ENCODE measurements at regions not wholly inside any gene's neighbourhood (a gene's known extent, or its start where the extent isn't known, plus 50 kb on each side); places are given as distances from the start of the nearest gene placed in this dataset.

DNA sequence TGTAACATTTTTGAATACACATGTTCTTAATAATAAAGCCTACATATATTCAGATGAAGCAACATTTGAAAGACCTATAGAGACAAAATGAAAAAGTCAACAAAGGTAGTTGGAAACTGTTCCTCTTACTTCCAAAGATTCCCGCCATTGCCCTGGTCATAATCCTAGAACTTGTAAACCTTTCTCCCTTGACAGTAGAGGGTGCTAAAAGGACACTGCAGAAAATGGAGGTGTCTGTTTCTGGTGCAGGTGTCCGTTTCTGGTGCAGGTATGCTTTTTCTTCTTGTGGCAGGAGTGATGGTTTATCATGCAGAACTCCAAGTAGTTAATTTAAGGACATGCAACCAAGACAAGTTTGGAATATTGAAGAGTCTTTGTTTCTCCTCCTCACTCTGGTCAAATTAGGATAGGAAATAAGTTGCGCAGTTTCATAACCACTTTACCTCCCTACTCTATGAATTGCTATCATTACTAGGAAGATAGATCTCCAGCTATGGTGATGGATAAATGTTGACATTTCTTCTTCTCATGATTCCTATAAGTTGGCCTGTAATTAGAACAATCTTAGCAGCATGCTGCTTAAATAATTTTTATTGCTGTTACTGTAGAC is 56.0 kb upstream of the FAM174A start:
- TF ChIP-seq CTCF (IDR thresholded peaks at IDR 0.05) = no peak
- Mint-ChIP-seq H3K4me1 (ENCODE audit: low read depth) (no peaks in the 10 kb centered on the region), H3K27ac (no peak overlapping the region), H3K36me3 (ENCODE audit: low read depth) (no peaks in the 10 kb centered on the region), H3K27me3 (no peaks in the 10 kb centered on the region), H3K9me3 (no peaks in the 10 kb centered on the region), H3K4me3 (no peak overlapping the region)
- CTCF ChIA-PET = no interaction called here
- POLR2A ChIA-PET = no interaction called here
- DNase-seq (no peak), ATAC-seq (no peak)
- intact Hi-C loops (cut with micrococcal nuclease) = no loop called here

- CTCF ChIA-PET = no interaction called here
- Mint-ChIP-seq H3K27ac (no peak overlapping the region), H3K36me3 (ENCODE audit: low read depth) (no peaks in the 10 kb centered on the region), H3K4me1 (ENCODE audit: low read depth) (peaks cover 3% of the 10 kb centered on the region), H3K27me3 (peaks cover 4% of the 10 kb centered on the region), H3K9me3 (no peaks in the 10 kb centered on the region), H3K4me3 (no peak overlapping the region)
- ATAC-seq (no peak), DNase-seq (no peak)
- no peak for TF ChIP-seq CTCF (IDR thresholded peaks at IDR 0.05)
- POLR2A ChIA-PET = no interaction called here
- intact Hi-C loops (cut with micrococcal nuclease) = no loop called here
These were observed 63.1 kb upstream of the FAM174A start for GRCh38 chr5:100472091-100472490.

- no peaks in the 10 kb centered on the region for H3K36me3 Mint-ChIP-seq (ENCODE audit: low read depth)
- H3K27me3 Mint-ChIP-seq = peaks cover 4% of the 10 kb centered on the region
- no peak for TF ChIP-seq CTCF (IDR thresholded peaks at IDR 0.05)
- H3K4me1 Mint-ChIP-seq (ENCODE audit: low read depth) = peaks cover 3% of the 10 kb centered on the region
- H3K27ac Mint-ChIP-seq = no peak overlapping the region
- DNase-seq = no peak
- no peak for ATAC-seq
- intact Hi-C loops (cut with micrococcal nuclease) = no loop called here
- no peaks in the 10 kb centered on the region for H3K9me3 Mint-ChIP-seq
- no peak overlapping the region for H3K4me3 Mint-ChIP-seq
- ChIA-PET CTCF (no interaction called here), POLR2A (no interaction called here)
These were observed 65.4 kb upstream of the FAM174A start for GRCh38 chr5:100469767-100470166.

DNA sequence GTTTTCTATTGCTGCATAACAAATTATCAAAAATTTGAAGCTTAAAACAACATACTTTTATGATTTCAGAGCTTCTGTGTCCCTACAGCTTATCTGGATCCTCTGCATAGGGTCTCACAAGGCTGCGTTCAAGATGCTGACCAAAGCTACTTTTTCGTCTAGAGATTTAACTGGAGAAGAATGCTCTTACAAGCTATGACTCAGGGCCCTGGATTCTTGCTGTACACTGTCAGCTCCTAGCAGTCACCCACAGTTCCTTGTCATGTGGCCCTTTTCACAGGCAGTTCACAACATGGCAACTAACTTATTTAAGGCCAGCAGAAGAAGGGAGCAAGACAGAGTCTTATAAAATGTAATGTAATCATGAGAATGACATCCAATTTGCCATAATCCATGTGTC is 70.8 kb upstream of the FAM174A start:
- DNase-seq (no peak), ATAC-seq (no peak)
- POLR2A ChIA-PET = no interaction called here
- Mint-ChIP-seq H3K27ac (no peak overlapping the region), H3K4me3 (no peak overlapping the region), H3K27me3 (peaks cover 4% of the 10 kb centered on the region), H3K36me3 (ENCODE audit: low read depth) (no peaks in the 10 kb centered on the region), H3K9me3 (peaks cover 2% of the 10 kb centered on the region), H3K4me1 (ENCODE audit: low read depth) (no peaks in the 10 kb centered on the region)
- no peak for TF ChIP-seq CTCF (IDR thresholded peaks at IDR 0.05)
- CTCF ChIA-PET = no interaction called here
- intact Hi-C loops (cut with micrococcal nuclease) = no loop called here

DNA sequence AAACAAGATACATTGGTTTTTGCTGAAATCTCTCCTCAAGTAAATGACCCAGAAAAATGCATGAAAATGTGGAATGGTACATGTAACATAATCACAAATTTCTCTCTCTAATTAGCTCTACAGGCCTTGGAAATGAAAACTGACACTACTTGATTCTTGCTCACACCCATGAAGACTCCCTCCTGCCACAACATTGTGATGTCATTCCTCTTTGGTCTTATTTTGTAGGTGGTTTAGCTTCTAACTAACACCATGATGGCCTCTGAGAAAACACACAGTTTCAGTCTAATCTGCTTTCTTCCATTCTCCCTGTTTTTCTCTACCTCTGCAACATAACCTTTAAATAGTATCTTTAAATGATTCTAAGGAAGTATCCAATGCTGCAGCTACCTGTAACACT is 78.6 kb upstream of the FAM174A start:
- H3K36me3 Mint-ChIP-seq (ENCODE audit: low read depth) = no peaks in the 10 kb centered on the region
- no peak overlapping the region for H3K4me3 Mint-ChIP-seq
- TF ChIP-seq CTCF (IDR thresholded peaks at IDR 0.05) = no peak
- H3K9me3 Mint-ChIP-seq = peaks cover 2% of the 10 kb centered on the region
- intact Hi-C loops (cut with micrococcal nuclease) = no loop called here
- no peaks in the 10 kb centered on the region for H3K4me1 Mint-ChIP-seq (ENCODE audit: low read depth)
- ATAC-seq (no peak), DNase-seq (no peak)
- ChIA-PET POLR2A (no interaction called here), CTCF (no interaction called here)
- no peak overlapping the region for H3K27ac Mint-ChIP-seq
- no peaks in the 10 kb centered on the region for H3K27me3 Mint-ChIP-seq

All from activated CD8-positive, alpha-beta T cell treated with anti-CD3 and anti-CD28 coated beads for 36 hours (primary cell).